Mucosa of descending colon (tissue), 3 donors: ENCODE measurements at regions not wholly inside any gene's neighbourhood (a gene's known extent, or its start where the extent isn't known, plus 50 kb on each side); places are given as distances from the start of the nearest gene placed in this dataset.
A peak's percentile ranks its signal among the peaks of the same experiment; 100 is the strongest.

Experiments
- ATAC-seq: fragments of 200-7000 bp; cut with Tn5 transposase; one replicate; pipeline ENCODE4 v1.9.1; 2020; ENCODE audit warnings: mild to moderate bottlenecking, moderate library complexity
- DNase-seq, 3 donors: peaks; one replicate each; pipeline ENCODE4 v3.0.0-alpha.2; 2020
- H3K36me3 ChIP-seq: fragments of 200-600 bp; one replicate; pipeline ENCODE4 v1.8.0; 2021; ENCODE audit warnings: low read depth, mild to moderate bottlenecking
- H3K4me1 ChIP-seq: fragments of 200-600 bp; one replicate; pipeline ENCODE4 v1.8.0; 2021; ENCODE audit warnings: low read depth, mild to moderate bottlenecking
- H3K4me3 ChIP-seq: fragments of 200-600 bp; one replicate; pipeline ENCODE4 v1.8.0; 2021; ENCODE audit warnings: mild to moderate bottlenecking
- H3K9me3 ChIP-seq: fragments of 200-600 bp; one replicate; pipeline ENCODE4 v1.8.0; 2021; ENCODE audit warnings: mild to moderate bottlenecking
- intact Hi-C, 2 donors: fragments of 100-400 bp; cut with DNase I in 1 of 2; cut with micrococcal nuclease in 1 of 2; formaldehyde crosslinking; loops; one replicate each; pipeline versions ENCODE4 v1.11.0 to v1.11.1; 2022; cut with DNase I, micrococcal nuclease
- TF ChIP-seq, protein P1 (sequence below): fragments of 200-600 bp; IDR thresholded peaks from one replicate; pipeline ENCODE4 v1.8.0; 2022; ENCODE audit warnings: antibody characterized with exemption, mild to moderate bottlenecking
- donor health status: DM: no; HTN: no; CAD: no; lungs with moderate emphysema.
- donor health status: DM: no; HTN: no; CAD: no.
- donor health status: DM: no; HTN: yes; CAD: no.

DNA sequence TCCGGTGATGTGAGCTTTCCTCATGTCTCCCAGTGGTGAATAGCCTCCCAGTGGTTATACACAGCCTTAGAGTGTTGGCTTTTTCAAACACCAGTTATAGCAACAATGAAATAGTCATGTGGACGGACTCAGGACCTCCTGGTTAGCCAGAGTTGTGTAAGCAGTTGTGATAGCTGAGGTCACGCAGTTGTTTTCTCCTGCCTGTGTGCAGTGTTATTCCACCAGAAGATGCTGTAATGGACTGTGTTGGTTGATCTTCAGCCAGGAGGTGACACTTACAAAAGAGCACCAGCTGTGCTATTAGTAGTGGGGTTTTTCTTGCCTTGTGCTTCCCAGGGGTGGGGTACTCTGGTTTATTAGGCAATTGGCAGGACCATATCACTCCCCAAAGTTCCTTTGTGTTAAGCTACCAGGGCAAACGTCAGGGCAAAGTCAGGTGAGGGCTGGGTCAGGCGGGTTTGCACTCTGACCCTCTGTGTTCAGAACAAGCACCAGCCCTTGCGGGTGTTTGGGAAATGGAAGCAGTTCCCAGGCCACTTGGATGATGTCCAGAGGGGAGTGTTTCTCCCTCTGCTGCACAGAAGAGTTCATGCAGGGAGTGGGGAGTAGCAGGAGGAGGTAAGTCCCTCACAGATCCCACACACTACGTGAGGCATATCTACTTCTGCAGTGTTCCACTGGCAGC is 252.6 kb downstream of the TMEM47 start:
- intact Hi-C loops, result no loop called here
- Histone ChIP-seq H3K4me3 (no peak overlapping the region), H3K9me3 (no peaks in the 10 kb centered on the region), H3K36me3 (no peaks in the 10 kb centered on the region), H3K4me1 (no peaks in the 10 kb centered on the region)
- peak; percentile 42 for ATAC-seq
- TF ChIP-seq, protein P1, sequence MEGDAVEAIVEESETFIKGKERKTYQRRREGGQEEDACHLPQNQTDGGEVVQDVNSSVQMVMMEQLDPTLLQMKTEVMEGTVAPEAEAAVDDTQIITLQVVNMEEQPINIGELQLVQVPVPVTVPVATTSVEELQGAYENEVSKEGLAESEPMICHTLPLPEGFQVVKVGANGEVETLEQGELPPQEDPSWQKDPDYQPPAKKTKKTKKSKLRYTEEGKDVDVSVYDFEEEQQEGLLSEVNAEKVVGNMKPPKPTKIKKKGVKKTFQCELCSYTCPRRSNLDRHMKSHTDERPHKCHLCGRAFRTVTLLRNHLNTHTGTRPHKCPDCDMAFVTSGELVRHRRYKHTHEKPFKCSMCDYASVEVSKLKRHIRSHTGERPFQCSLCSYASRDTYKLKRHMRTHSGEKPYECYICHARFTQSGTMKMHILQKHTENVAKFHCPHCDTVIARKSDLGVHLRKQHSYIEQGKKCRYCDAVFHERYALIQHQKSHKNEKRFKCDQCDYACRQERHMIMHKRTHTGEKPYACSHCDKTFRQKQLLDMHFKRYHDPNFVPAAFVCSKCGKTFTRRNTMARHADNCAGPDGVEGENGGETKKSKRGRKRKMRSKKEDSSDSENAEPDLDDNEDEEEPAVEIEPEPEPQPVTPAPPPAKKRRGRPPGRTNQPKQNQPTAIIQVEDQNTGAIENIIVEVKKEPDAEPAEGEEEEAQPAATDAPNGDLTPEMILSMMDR, result no peak
- DNase-seq, result peak in 1 of 3 donors; percentile 13

DNA sequence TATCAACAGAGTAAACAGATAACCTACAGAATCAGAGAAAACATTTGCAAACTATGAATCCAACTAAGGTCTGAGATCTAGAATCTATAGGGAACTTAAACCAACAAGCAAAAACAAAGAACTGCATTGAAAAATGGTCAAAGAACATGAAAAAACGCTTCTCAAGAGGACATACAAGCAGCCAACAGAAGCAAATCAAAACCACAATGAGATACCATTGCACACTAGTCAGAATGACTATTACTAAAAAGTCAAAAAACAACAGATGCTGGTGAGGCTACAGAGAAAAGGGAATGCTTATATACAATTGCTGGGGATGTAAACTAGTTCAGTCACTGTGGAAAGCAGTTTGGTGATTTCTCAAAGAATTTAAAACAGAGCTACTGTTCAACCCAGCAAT is 255.7 kb downstream of the TMEM47 start:
- no peak for DNase-seq
- Histone ChIP-seq H3K36me3 (no peaks in the 10 kb centered on the region), H3K4me3 (no peak overlapping the region), H3K9me3 (no peaks in the 10 kb centered on the region), H3K4me1 (no peaks in the 10 kb centered on the region)
- TF ChIP-seq, protein P1, result no peak
- ATAC-seq, result no peak
- intact Hi-C loops, result no loop called here

DNA sequence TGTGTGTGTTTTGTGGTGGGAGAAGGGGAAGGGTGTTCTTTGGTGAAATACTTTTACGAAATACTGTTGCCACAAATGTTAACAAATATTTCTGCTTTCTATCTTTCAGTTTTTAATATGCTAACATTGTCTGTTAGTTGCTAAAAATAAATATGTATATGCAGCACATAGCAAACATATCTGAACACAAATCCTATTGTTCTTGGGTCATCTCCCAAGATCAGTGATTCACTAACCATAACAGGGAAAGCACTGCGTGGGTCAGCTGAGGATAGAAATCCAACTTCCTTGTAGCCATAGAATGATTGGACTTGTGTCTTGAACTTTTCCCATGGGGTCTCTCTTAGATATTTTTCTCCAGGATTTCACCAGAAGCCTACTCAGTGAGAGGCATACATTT is 250.3 kb upstream of the FAM47A start:
- DNase-seq (peak in 1 of 3 donors; percentile 4), ATAC-seq (no peak)
- Histone ChIP-seq H3K36me3 (no peaks in the 10 kb centered on the region), H3K9me3 (no peaks in the 10 kb centered on the region), H3K4me1 (no peaks in the 10 kb centered on the region), H3K4me3 (no peak overlapping the region)
- TF ChIP-seq, protein P1, result no peak
- intact Hi-C loops, result no loop called here

DNA sequence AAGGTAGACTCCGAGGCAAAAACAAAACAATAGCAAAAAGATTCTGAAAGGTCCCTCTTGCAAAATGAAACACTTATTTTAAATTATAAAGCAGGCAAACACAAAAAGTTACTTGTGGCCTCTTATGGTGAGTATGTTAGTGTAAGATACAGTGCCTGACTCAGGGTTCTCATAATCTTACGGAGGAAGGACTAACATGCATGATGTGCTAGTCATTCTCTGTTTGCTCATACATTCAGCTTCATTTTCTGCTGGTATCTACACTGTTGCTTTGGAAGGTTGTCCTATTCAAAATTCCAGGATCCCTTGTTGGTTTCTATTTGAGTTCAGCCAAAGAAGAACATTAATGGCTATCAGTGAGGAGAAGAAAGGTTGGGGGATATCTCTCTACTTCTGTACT is 249.1 kb upstream of the FAM47A start:
- no peaks in the 10 kb centered on the region for H3K36me3 ChIP-seq
- H3K4me1 ChIP-seq, result no peaks in the 10 kb centered on the region
- DNase-seq, result no peak
- intact Hi-C loops, result no loop called here
- no peak overlapping the region for H3K4me3 ChIP-seq
- TF ChIP-seq, protein P1, result no peak
- no peak for ATAC-seq
- no peaks in the 10 kb centered on the region for H3K9me3 ChIP-seq

DNA sequence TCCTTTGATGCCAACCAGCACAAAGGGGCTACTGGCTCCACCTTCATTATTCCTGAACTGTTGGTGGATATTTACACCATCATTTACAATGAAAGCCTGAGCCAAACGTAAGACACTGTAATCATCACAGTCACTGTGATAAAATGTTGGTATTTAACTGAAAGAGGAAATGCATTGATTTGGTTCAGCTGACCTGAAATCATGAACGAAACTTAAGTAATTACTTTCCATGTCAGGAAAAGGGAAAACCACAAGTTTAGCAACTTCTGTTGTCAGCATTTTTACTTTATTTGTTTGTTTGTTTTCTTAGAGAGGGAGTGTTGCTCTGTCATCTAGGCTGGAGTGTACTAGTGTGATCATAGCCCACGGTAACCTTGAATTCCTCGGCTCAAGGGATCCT is 247.8 kb upstream of the FAM47A start:
- DNase-seq, result no peak
- no peak for ATAC-seq
- intact Hi-C loops, result no loop called here

More for the DNA sequence above, 247.8 kb upstream of the FAM47A start:
- Histone ChIP-seq H3K36me3 (no peaks in the 10 kb centered on the region), H3K4me1 (no peaks in the 10 kb centered on the region), H3K9me3 (no peaks in the 10 kb centered on the region), H3K4me3 (no peak overlapping the region)
- TF ChIP-seq, protein P1, result no peak
